CD4-positive, CD25-positive, alpha-beta regulatory T cell (primary cell): ENCODE measurements at regions not wholly inside any gene's neighbourhood (a gene's known extent, or its start where the extent isn't known, plus 50 kb on each side); places are given as distances from the start of the nearest gene placed in this dataset.

Experiments
- ATAC-seq, 2 donors: fragments of 150-1000 bp; cut with Tn5 transposase; one replicate each; pipeline ENCODE4 v1.10.0; 2021; ENCODE audit warnings: low read depth in 2 of 2, moderate number of reproducible peaks in 2 of 2, moderate library complexity in 1 of 2
- DNase-seq, 3 donors: peaks; one replicate each; pipeline versions ENCODE4 v3.0.0 to v3.0.0-alpha.2; 2012 to 2022; ENCODE audit warnings: mixed read lengths in 1 of 3
- H3K27ac ChIP-seq: one replicate; pipeline ENCODE4 v1.7.0; 2013; ENCODE audit warnings: mild to moderate bottlenecking, low read length; ENCODE audit not compliant: insufficient read depth, poor library complexity, severe bottlenecking
- H3K27me3 ChIP-seq: one replicate; pipeline ENCODE4 v1.7.0; 2013; ENCODE audit warnings: low read length; ENCODE audit not compliant: control insufficient read depth, insufficient read depth
- H3K36me3 ChIP-seq: one replicate; pipeline ENCODE4 v1.7.0; 2013; ENCODE audit warnings: mild to moderate bottlenecking, low read length, moderate library complexity; ENCODE audit not compliant: control insufficient read depth, insufficient read depth
- H3K4me1 ChIP-seq: 2 replicates; pipeline ENCODE4 v1.7.0; 2013; ENCODE audit warnings: mild to moderate bottlenecking, low read length; ENCODE audit not compliant: insufficient read depth, control insufficient read depth, poor library complexity, severe bottlenecking
- H3K4me3 ChIP-seq: one replicate; pipeline ENCODE4 v1.7.0; 2013; ENCODE audit warnings: low read depth, mild to moderate bottlenecking, low read length, moderate library complexity
- H3K9me3 ChIP-seq, 2 experiments: 1 replicate in 1 of 2; 2 replicates in 1 of 2; pipeline ENCODE4 v1.7.0; 2013; ENCODE audit warnings: low read length in 2 of 2, mild to moderate bottlenecking in 1 of 2, moderate library complexity in 1 of 2; ENCODE audit not compliant: control insufficient read depth in 2 of 2
- H3K27ac Mint-ChIP-seq, 3 donors: one replicate each; pipeline ENCODE4 v1.8.0; 2020 to 2022; ENCODE audit warnings: mild to moderate bottlenecking in 3 of 3, mixed read lengths in 3 of 3, moderate library complexity in 2 of 3
- H3K27me3 Mint-ChIP-seq: one replicate; pipeline ENCODE4 v1.8.0; 2022; ENCODE audit warnings: mild to moderate bottlenecking, mixed read lengths
- H3K36me3 Mint-ChIP-seq: one replicate; pipeline ENCODE4 v1.8.0; 2020; ENCODE audit warnings: mixed read lengths
- H3K4me1 Mint-ChIP-seq, 4 donors: one replicate each; pipeline ENCODE4 v1.8.0; 2020 to 2022; ENCODE audit warnings: mixed read lengths in 4 of 4, mild to moderate bottlenecking in 1 of 4
- H3K4me3 Mint-ChIP-seq, 4 donors: one replicate each; pipeline ENCODE4 v1.8.0; 2020 to 2022; ENCODE audit warnings: mild to moderate bottlenecking in 4 of 4, mixed read lengths in 4 of 4, moderate library complexity in 3 of 4
- H3K9me3 Mint-ChIP-seq, 7 donors: one replicate each; pipeline ENCODE4 v1.8.0; 2020 to 2022; ENCODE audit warnings: mixed read lengths in 7 of 7, mild to moderate bottlenecking in 3 of 7, moderate library complexity in 2 of 7

GRCh38 chr18:44241020-44241419 lies 439.7 kb upstream of the SETBP1 start:
- peaks cover 0 to 10% (median 2%) of the 10 kb centered on the region in 7 donors for H3K9me3 Mint-ChIP-seq
- H3K4me1 Mint-ChIP-seq = no peaks in the 10 kb centered on the region
- Histone ChIP-seq H3K4me3 (no peak overlapping the region), H3K4me1 (no peaks in the 10 kb centered on the region), H3K36me3 (no peaks in the 10 kb centered on the region), H3K27ac (no peak overlapping the region), H3K9me3 (no peaks in the 10 kb centered on the region), H3K27me3 (no peaks in the 10 kb centered on the region)
- DNase-seq (no peak), ATAC-seq (no peak)
- H3K27ac Mint-ChIP-seq = no peak overlapping the region
- no peaks in the 10 kb centered on the region for H3K27me3 Mint-ChIP-seq
- no peaks in the 10 kb centered on the region for H3K36me3 Mint-ChIP-seq
- H3K4me3 Mint-ChIP-seq = no peak overlapping the region

GRCh38 chr18:44245019-44245418 lies 435.7 kb upstream of the SETBP1 start:
- Mint-ChIP-seq H3K36me3 (no peaks in the 10 kb centered on the region), H3K9me3 (peaks cover 0 to 6% (median 0%) of the 10 kb centered on the region in 7 donors), H3K4me1 (no peaks in the 10 kb centered on the region), H3K27ac (no peak overlapping the region), H3K4me3 (no peak overlapping the region), H3K27me3 (no peaks in the 10 kb centered on the region)
- Histone ChIP-seq H3K9me3 (peaks cover 0 to 1% of the 10 kb centered on the region in 2 experiments), H3K4me1 (no peaks in the 10 kb centered on the region), H3K27ac (no peak overlapping the region), H3K36me3 (no peaks in the 10 kb centered on the region), H3K4me3 (no peak overlapping the region), H3K27me3 (no peaks in the 10 kb centered on the region)
- no peak for ATAC-seq
- DNase-seq = no peak

- no peak overlapping the region for H3K27ac ChIP-seq
- Mint-ChIP-seq H3K9me3 (peaks cover 0 to 10% (median 1%) of the 10 kb centered on the region in 7 donors), H3K27me3 (no peaks in the 10 kb centered on the region), H3K4me1 (no peaks in the 10 kb centered on the region), H3K4me3 (no peak overlapping the region), H3K27ac (no peak overlapping the region), H3K36me3 (no peaks in the 10 kb centered on the region)
- no peak for DNase-seq
- H3K9me3 ChIP-seq = peaks cover 0 to 2% of the 10 kb centered on the region in 2 experiments
- H3K4me1 ChIP-seq = no peaks in the 10 kb centered on the region
- ATAC-seq = no peak
- no peaks in the 10 kb centered on the region for H3K36me3 ChIP-seq
- no peak overlapping the region for H3K4me3 ChIP-seq
- no peaks in the 10 kb centered on the region for H3K27me3 ChIP-seq
Measured at GRCh38 chr18:44246001-44246400, 434.7 kb upstream of the SETBP1 start.

GRCh38 chr18:44258086-44258485 lies 422.6 kb upstream of the SETBP1 start:
- no peak for ATAC-seq
- peaks cover 0 to 30% (median 9%) of the 10 kb centered on the region in 7 donors for H3K9me3 Mint-ChIP-seq
- Histone ChIP-seq H3K27me3 (no peaks in the 10 kb centered on the region), H3K4me3 (no peak overlapping the region), H3K36me3 (no peaks in the 10 kb centered on the region), H3K27ac (no peak overlapping the region), H3K9me3 (peaks cover 2 to 3% of the 10 kb centered on the region in 2 experiments), H3K4me1 (no peaks in the 10 kb centered on the region)
- H3K4me3 Mint-ChIP-seq = no peak overlapping the region
- DNase-seq = no peak
- no peaks in the 10 kb centered on the region for H3K36me3 Mint-ChIP-seq
- H3K4me1 Mint-ChIP-seq = no peaks in the 10 kb centered on the region
- no peak overlapping the region for H3K27ac Mint-ChIP-seq
- H3K27me3 Mint-ChIP-seq = no peaks in the 10 kb centered on the region

GRCh38 chr18:44258576-44258975 lies 422.1 kb upstream of the SETBP1 start:
- Mint-ChIP-seq H3K9me3 (peaks cover 0 to 27% (median 8%) of the 10 kb centered on the region in 7 donors), H3K27ac (no peak overlapping the region), H3K27me3 (no peaks in the 10 kb centered on the region), H3K4me3 (no peak overlapping the region), H3K36me3 (no peaks in the 10 kb centered on the region), H3K4me1 (no peaks in the 10 kb centered on the region)
- H3K27me3 ChIP-seq = no peaks in the 10 kb centered on the region
- no peak overlapping the region for H3K27ac ChIP-seq
- H3K4me3 ChIP-seq = no peak overlapping the region
- ATAC-seq (no peak), DNase-seq (no peak)
- H3K9me3 ChIP-seq = peaks cover 2 to 3% of the 10 kb centered on the region in 2 experiments
- H3K36me3 ChIP-seq = no peaks in the 10 kb centered on the region
- no peaks in the 10 kb centered on the region for H3K4me1 ChIP-seq

- Histone ChIP-seq H3K4me3 (no peak overlapping the region), H3K27me3 (no peaks in the 10 kb centered on the region), H3K4me1 (no peaks in the 10 kb centered on the region), H3K9me3 (peaks cover 2 to 3% of the 10 kb centered on the region in 2 experiments), H3K27ac (no peak overlapping the region), H3K36me3 (no peaks in the 10 kb centered on the region)
- Mint-ChIP-seq H3K4me3 (no peak overlapping the region), H3K36me3 (no peaks in the 10 kb centered on the region), H3K9me3 (peaks cover 2 to 31% (median 8%) of the 10 kb centered on the region in 7 donors), H3K27ac (no peak overlapping the region), H3K27me3 (no peaks in the 10 kb centered on the region), H3K4me1 (no peaks in the 10 kb centered on the region)
- DNase-seq (no peak), ATAC-seq (no peak)
Measured at GRCh38 chr18:44259610-44260009, 421.1 kb upstream of the SETBP1 start.

GRCh38 chr18:44265437-44265836 lies 415.3 kb upstream of the SETBP1 start:
- Mint-ChIP-seq H3K27me3 (no peaks in the 10 kb centered on the region), H3K4me1 (no peaks in the 10 kb centered on the region), H3K36me3 (no peaks in the 10 kb centered on the region), H3K4me3 (no peak overlapping the region), H3K27ac (no peak overlapping the region), H3K9me3 (peaks cover 4 to 26% (median 9%) of the 10 kb centered on the region in 7 donors)
- Histone ChIP-seq H3K27ac (no peak overlapping the region), H3K27me3 (no peaks in the 10 kb centered on the region), H3K9me3 (peaks cover 0 to 2% of the 10 kb centered on the region in 2 experiments), H3K36me3 (no peaks in the 10 kb centered on the region), H3K4me1 (no peaks in the 10 kb centered on the region), H3K4me3 (no peak overlapping the region)
- DNase-seq (no peak), ATAC-seq (no peak)

- no peak overlapping the region for H3K4me3 ChIP-seq
- H3K4me1 Mint-ChIP-seq = no peaks in the 10 kb centered on the region
Measured at GRCh38 chr18:44273298-44273697, 407.4 kb upstream of the SETBP1 start.

More at GRCh38 chr18:44273298-44273697, 407.4 kb upstream of the SETBP1 start:
- ATAC-seq (no peak), DNase-seq (no peak)
- Mint-ChIP-seq H3K4me3 (no peak overlapping the region), H3K27me3 (no peaks in the 10 kb centered on the region), H3K27ac (no peak overlapping the region), H3K36me3 (no peaks in the 10 kb centered on the region), H3K9me3 (peaks cover 0 to 14% (median 4%) of the 10 kb centered on the region in 7 donors)
- Histone ChIP-seq H3K4me1 (no peaks in the 10 kb centered on the region), H3K27me3 (no peaks in the 10 kb centered on the region), H3K9me3 (peaks cover 0 to 2% of the 10 kb centered on the region in 2 experiments), H3K36me3 (no peaks in the 10 kb centered on the region), H3K27ac (no peak overlapping the region)
